Tibial artery (tissue), 4 donors: ENCODE measurements at regions not wholly inside any gene's neighbourhood (a gene's known extent, or its start where the extent isn't known, plus 50 kb on each side); places are given as distances from the start of the nearest gene placed in this dataset.

Source experiments
- DNase-seq, 2 donors: peaks; one replicate each; pipeline ENCODE4 v3.0.0-alpha.2; 2019
- H3K27ac ChIP-seq, 2 donors: fragments of 200-600 bp; sonication (generic) in 1 of 2; 1 replicate in 1 of 2; 2 replicates in 1 of 2; pipeline ENCODE4 v1.5.1; 2018 to 2019; ENCODE audit warnings: mild to moderate bottlenecking in 1 of 2
- H3K27me3 ChIP-seq, 2 donors: fragments of 200-600 bp; sonication (generic) in 1 of 2; one replicate each; pipeline versions ENCODE4 v1.5.1 to v1.6.0; 2016 to 2019
- H3K36me3 ChIP-seq, 3 donors: fragments of 200-600 bp; sonication (generic) in 2 of 3; one replicate each; pipeline ENCODE4 v1.5.1; 2016 to 2019; ENCODE audit warnings: mild to moderate bottlenecking in 2 of 3
- H3K4me1 ChIP-seq, 4 donors: fragments of 200-600 bp; sonication (generic) in 2 of 4; 1 replicate in 3 of 4; 2 replicates in 1 of 4; pipeline ENCODE4 v1.5.1; 2016 to 2019
- H3K4me3 ChIP-seq, 2 donors: fragments of 200-600 bp; sonication (generic) in 1 of 2; 1 replicate in 1 of 2; 2 replicates in 1 of 2; pipeline ENCODE4 v1.5.1; 2018 to 2019; ENCODE audit warnings: mild to moderate bottlenecking in 2 of 2
- H3K9me3 ChIP-seq, 3 donors: fragments of 200-600 bp; sonication (generic) in 1 of 3; one replicate each; pipeline ENCODE4 v1.5.1; 2016 to 2019
- CTCF ChIP-seq, 2 experiments: fragments of 200-600 bp in 1 of 2; fragments of 450-650 bp in 1 of 2; IDR thresholded peaks; one replicate each; pipeline ENCODE4 v1.5.1; 2017 to 2019; ENCODE audit warnings: antibody characterized with exemption in 2 of 2, mild to moderate bottlenecking in 1 of 2, moderate library complexity in 1 of 2
- intact Hi-C: fragments of 100-400 bp; cut with DNase I; formaldehyde crosslinking; loops from one replicate; pipeline ENCODE4 v1.15.0; 2023; ENCODE audit warnings: low total_unique reads

- intact Hi-C loops = no loop called here
- Histone ChIP-seq H3K27ac (no peak overlapping the region), H3K4me3 (no peak overlapping the region), H3K36me3 (no peaks in the 10 kb centered on the region), H3K4me1 (no peaks in the 10 kb centered on the region), H3K9me3 (no peaks in the 10 kb centered on the region), H3K27me3 (peaks cover 0 to 2% of the 10 kb centered on the region in 2 donors)
- DNase-seq = no peak
- TF ChIP-seq CTCF (IDR thresholded peaks at IDR 0.05) = no peak
Observed at GRCh38 chr6:40779409-40779808, 192.2 kb upstream of the LRFN2 start.

GRCh38 chr6:40778918-40779317, 191.8 kb upstream of the LRFN2 start:
- H3K4me1 ChIP-seq = no peaks in the 10 kb centered on the region
- DNase-seq = no peak
- peaks cover 0 to 2% of the 10 kb centered on the region in 2 donors for H3K27me3 ChIP-seq
- intact Hi-C loops = no loop called here
- H3K9me3 ChIP-seq = no peaks in the 10 kb centered on the region
- no peaks in the 10 kb centered on the region for H3K36me3 ChIP-seq
- TF ChIP-seq CTCF (IDR thresholded peaks at IDR 0.05) = no peak
- H3K4me3 ChIP-seq = no peak overlapping the region
- no peak overlapping the region for H3K27ac ChIP-seq

GRCh38 chr6:40778196-40778595, 191.0 kb upstream of the LRFN2 start:
- no peaks in the 10 kb centered on the region for H3K9me3 ChIP-seq
- peaks cover 0 to 5% of the 10 kb centered on the region in 2 donors for H3K27me3 ChIP-seq
- TF ChIP-seq CTCF (IDR thresholded peaks at IDR 0.05) = no peak
- no peaks in the 10 kb centered on the region for H3K4me1 ChIP-seq
- no peaks in the 10 kb centered on the region for H3K36me3 ChIP-seq
- no peak overlapping the region for H3K27ac ChIP-seq
- DNase-seq = no peak
- H3K4me3 ChIP-seq = no peak overlapping the region
- intact Hi-C loops = no loop called here

GRCh38 chr6:40774932-40775331, 187.8 kb upstream of the LRFN2 start:
- no peak for DNase-seq
- Histone ChIP-seq H3K9me3 (peaks cover 0 to 3% (median 0%) of the 10 kb centered on the region in 3 donors), H3K27ac (no peak overlapping the region), H3K36me3 (no peaks in the 10 kb centered on the region), H3K4me3 (no peak overlapping the region), H3K4me1 (no peaks in the 10 kb centered on the region), H3K27me3 (peaks cover 0 to 5% of the 10 kb centered on the region in 2 donors)
- intact Hi-C loops = no loop called here
- no peak for TF ChIP-seq CTCF (IDR thresholded peaks at IDR 0.05)

- peaks cover 0 to 2% of the 10 kb centered on the region in 2 donors for H3K27me3 ChIP-seq
- DNase-seq = no peak
- intact Hi-C loops = no loop called here
- no peak for TF ChIP-seq CTCF (IDR thresholded peaks at IDR 0.05)
- no peaks in the 10 kb centered on the region for H3K4me1 ChIP-seq
- no peak overlapping the region for H3K4me3 ChIP-seq
- peaks cover 0 to 3% (median 0%) of the 10 kb centered on the region in 3 donors for H3K9me3 ChIP-seq
- H3K36me3 ChIP-seq = no peaks in the 10 kb centered on the region
- H3K27ac ChIP-seq = no peak overlapping the region
Observed at GRCh38 chr6:40770794-40771193, 183.6 kb upstream of the LRFN2 start.

GRCh38 chr6:40764726-40765125, 177.6 kb upstream of the LRFN2 start:
- TF ChIP-seq CTCF (IDR thresholded peaks at IDR 0.05) = no peak
- H3K36me3 ChIP-seq = no peaks in the 10 kb centered on the region

More at GRCh38 chr6:40764726-40765125, 177.6 kb upstream of the LRFN2 start:
- DNase-seq = no peak
- no peak overlapping the region for H3K27ac ChIP-seq
- H3K27me3 ChIP-seq = no peaks in the 10 kb centered on the region
- intact Hi-C loops = no loop called here
- H3K4me3 ChIP-seq = no peak overlapping the region
- H3K4me1 ChIP-seq = no peaks in the 10 kb centered on the region
- H3K9me3 ChIP-seq = no peaks in the 10 kb centered on the region
